ENCODE measurements at regions not wholly inside any gene's neighbourhood (a gene's known extent, or its start where the extent isn't known, plus 50 kb on each side); places are given as distances from the start of the nearest gene placed in this dataset.
"Not testable (repeated sequence)": the region's sequence is repeated elsewhere in the genome, so short reads cannot be mapped to it uniquely, and the experiment has no call there.

DNA sequence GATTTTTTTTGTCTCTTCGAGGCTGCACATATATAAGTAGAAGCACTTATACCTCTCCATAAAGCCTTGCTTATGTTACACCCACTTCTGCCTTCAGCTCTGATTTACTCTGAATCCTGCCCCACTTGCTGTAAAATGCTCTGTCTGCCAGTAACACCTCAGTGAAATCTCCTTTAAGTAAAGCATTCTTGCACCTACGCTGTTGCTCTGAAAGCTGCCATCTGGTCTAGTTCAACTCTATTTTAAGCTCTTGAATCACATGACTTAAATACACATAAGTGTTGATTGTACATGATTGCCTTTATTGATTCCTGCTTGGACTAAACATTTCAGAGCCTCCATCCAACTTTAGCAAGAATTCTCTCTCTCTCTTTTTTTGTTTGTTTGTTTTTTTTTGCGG lies 609.0 kb upstream of the CELF4 start:
- DNase-seq (ENCODE audit: low spot score), result no peak

DNA sequence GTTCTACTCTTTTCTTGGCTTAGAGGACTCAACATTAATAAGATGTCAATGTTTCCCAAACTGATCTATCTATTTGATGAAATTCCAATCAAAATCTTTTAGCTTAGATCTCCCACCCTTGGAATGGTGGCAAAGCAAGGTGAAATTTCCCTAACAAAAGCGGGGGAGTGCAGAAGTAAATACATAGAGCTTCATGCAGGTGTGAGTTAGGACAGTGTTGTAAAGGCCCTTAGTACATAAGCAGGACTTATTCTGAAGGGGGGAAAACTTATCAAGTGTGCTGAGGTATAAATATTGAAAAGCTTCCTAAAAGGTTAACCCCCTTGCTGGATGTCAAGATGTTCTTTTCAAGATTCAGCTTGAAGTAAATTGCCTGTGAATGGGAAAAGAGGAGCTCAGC lies 608.6 kb upstream of the CELF4 start:
- no peak for DNase-seq (ENCODE audit: low spot score)

DNA sequence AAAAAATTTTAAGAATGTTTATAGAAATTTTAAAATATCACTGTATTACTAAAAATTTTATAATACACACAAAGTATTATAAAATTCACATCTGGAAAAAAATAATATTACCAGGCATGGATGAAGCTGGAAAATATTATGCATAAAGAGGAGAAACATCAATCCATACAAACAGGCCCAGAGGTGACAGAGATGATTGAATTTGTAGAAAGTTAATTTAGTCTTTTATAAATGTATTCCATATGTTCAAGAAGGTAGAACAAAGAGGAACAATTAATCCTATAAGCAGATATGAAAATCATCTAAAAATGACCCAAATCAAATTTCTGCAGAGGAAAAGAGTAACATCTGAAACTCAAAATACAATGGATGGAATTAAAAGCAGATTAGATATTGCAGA lies 605.2 kb upstream of the CELF4 start:
- no peak for DNase-seq (ENCODE audit: low spot score)

DNA sequence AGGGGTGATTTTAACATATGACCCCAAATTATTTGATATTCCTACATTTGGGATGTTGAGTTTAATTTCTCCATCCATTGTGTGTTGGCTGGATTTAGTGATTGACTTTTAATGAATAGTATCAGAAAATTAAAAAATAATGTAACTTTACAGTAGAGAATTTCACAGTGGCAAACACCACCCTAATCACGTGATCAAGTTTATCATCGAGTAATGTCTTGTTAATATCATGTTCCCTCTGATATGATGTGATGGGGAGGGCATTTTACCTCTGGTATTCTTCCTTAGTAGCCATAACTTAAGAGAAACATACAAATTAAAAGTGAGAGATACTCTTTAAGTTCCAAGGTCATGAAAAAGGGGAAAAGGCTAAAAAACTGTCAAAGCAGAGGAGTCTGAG lies 602.0 kb upstream of the CELF4 start:
- no peak for DNase-seq (ENCODE audit: low spot score)

DNA sequence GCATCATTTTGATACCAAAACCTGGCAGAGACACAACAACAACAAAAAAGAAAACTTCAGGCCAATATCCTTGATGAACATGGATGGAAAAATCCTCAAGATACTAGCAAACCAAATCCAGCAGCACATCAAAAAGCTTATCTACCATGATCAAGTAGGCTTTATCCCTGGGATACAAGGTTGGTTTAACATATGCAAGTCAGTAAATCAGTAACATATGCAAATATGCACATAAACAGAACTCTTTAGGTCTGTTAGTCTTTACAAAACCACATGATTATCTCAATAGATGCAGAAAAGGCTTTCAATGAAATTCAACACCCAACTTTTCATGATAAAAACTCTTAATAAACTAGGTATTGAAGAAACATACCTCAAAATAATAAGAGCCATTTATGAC lies 587.5 kb upstream of the CELF4 start:
- DNase-seq (ENCODE audit: low spot score), result not testable (repeated sequence)

DNA sequence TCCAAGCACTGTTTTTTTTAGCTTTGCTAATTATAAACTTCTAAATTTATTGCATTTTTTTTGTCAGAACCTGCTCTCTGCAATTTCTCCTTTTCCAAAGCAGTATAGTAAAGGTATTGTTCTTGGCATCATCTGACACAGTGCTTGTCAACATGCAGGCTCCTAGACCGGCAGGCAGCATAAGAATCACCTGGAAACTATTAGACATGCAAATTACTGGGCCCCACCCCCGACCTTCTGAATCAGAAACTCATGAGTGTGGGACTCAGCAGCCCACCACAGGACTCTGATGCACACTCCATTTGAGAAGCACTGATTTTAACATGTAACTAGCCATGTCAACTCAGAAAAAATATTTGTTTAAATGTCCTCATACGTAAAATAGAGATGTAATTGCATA lies 551.1 kb upstream of the CELF4 start:
- no peak for DNase-seq (ENCODE audit: low spot score)

DNA sequence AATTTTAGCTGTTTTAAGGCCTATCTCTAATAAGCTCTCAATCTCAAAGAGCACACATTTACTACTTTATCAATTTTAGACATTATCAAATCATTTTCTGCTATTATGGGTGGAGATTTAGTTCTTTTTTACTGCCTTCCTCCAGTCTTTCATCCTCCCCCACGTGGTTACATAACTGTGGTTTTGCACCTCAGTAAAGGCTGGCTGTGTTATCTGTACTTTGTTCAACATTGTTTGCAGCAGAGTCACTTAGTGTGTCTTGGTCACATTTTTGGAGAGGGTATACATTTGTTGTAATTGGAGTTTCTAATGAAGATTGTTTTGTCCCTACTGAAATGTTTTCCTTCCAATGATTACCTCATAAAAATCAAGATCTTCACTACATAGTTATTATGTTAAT lies 549.6 kb upstream of the CELF4 start:
- no peak for DNase-seq (ENCODE audit: low spot score)

DNA sequence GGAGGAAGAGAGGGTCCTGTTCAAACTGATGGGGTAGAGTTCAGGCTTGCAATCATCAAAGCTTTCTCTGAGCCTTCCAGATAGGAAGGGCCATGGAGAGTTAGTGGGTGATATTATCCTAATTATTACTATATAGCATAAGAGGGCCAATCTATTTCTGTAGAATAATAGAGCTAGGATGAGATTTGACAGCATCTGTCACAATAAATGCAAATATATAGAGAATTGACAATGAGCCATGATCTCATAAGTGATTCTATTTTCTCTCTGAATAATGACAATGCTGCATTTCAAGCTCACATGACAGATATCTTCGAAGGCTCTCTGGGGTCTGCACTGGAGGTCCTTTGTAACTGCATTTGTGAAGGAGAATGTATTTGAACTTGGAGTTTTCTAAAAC lies 521.9 kb upstream of the CELF4 start:
- no peak for DNase-seq (ENCODE audit: low spot score)

DNA sequence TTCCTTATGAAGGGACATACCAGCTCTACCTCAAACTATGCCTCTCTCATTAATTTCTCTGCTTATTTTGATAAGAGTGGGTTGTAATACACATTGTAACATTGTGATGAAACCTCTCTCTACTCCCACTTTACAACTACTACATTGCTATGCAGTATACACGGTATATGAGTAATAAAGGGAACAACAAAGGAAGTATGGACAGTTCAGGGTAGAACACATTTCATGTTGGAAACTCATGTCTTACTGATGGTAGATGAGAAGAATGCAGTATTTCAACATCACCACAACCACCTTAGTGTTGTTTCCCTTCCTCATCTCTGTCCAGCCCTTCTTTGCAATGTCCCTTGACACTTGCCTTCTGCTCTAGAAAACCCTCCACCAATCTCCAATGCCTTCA lies 515.9 kb upstream of the CELF4 start:
- DNase-seq (ENCODE audit: low spot score), result no peak

DNA sequence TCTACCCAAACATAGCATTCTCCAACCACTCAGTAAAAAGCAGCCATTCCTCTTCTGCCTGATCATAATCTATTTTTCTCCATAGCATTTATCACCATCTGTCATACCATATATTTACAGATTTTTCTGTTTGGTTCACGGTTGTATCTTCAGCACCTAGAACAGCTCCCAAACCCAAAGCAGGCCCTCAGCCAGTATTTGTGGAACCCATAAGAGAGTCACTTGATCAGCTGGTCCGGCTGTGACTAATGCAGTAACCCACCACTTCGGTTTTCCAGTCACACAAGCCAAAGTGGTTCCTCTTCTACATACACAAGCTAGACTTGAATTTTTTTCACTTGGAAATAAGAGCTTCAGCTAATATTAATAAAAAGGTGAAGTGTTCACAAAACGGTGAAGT lies 511.6 kb upstream of the CELF4 start:
- peak; percentile 5 for DNase-seq (ENCODE audit: low spot score)

DNA sequence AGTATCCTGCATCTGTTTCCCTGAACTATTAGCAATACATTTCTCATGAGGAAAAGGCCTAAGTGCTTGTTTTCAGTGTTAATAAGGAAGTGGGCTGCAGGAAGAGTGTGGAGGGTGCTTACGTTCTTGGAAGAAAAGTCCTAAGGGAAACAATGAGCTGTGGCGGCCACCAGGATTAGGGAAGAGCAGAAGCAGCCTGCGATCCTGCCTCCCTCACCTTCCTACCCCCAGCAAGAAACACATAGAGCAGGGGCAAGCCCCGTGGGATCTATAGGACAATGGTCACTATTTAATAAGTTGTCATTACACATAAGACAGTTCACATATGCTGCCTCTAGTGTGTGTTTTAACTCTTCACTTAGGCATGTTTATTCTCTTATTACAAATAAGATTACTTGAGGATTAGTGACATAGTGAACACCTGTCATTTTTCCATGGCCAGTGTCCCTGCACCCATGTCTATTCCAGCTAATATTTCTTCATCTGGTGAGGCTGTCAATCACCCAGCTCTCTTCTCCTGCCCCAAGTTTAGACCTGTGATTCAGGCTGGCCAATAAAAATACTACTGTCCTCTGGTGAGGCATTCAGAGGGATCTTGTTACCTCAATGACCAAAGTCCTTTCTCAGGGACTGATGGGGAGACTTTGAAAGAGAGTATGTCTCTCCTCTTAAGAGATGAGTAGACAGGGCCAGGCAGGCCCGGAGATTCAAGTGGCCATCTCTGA lies 510.9 kb upstream of the CELF4 start:
- no peak for DNase-seq (ENCODE audit: low spot score)

DNA sequence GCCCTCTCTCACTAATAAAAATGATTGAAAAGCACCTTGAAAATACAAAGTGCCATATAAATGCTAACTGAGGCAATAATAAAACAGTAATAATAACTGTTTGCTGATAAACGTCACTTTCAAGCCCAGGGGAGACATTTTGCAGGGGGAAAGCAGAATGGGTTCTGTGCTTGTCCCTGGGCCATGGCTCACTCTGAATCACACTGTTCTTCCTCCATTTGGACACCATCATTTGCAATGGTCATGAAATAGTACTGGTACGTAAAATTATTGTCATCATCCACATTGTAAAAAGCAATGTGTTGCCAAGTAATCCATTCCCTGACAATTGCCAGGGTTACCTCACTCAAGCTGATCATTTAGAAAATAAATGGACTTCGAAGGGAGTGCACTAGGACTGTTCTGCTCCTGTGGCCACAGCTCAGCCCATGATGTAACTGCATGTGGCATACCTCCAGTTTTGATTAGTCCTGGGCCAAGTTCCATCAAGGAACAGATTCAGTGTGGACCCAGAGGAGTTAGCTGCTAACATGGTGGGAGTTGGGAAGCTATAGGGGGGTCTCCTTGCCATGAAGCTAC lies 508.8 kb upstream of the CELF4 start:
- DNase-seq (ENCODE audit: low spot score), result no peak

DNA sequence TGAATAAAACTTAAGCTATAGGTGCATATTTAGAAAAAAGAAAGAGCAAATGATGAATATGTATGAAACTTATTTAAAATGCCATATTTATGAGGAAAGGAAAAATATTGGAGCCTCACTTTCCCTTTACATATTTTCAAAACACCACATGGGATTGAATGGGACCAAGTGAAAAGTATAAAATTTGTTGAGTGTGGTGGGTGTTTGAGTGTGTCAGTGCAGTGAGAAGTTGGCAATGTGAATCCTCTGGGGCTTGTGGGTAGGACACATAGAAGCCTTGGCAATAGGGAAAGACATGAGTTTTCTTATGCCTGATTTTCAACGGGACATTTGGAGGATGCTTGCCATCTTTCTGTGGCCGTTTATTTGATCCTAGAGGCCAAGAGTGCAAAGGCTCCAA lies 502.2 kb upstream of the CELF4 start:
- no peak for DNase-seq (ENCODE audit: low spot score)

DNA sequence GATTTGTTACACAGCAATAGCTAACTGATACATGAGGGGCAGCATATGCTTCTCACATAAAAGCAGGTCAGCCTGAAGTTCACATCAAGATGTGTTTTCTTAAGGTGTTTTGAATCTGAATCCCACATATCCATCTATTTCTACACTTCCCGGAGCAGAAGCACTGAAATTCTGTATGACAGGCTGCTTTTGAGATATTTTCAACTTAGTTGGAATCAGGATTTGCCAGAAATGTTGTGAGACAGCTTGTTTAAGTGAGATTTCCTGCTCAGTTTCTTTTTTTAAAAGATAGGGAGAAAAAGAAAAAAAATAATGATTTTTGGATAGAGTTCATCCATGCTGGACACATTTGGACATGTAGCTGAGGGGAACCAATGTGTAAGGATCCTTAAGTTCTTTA lies 501.5 kb upstream of the CELF4 start:
- no peak for DNase-seq (ENCODE audit: low spot score)

DNA sequence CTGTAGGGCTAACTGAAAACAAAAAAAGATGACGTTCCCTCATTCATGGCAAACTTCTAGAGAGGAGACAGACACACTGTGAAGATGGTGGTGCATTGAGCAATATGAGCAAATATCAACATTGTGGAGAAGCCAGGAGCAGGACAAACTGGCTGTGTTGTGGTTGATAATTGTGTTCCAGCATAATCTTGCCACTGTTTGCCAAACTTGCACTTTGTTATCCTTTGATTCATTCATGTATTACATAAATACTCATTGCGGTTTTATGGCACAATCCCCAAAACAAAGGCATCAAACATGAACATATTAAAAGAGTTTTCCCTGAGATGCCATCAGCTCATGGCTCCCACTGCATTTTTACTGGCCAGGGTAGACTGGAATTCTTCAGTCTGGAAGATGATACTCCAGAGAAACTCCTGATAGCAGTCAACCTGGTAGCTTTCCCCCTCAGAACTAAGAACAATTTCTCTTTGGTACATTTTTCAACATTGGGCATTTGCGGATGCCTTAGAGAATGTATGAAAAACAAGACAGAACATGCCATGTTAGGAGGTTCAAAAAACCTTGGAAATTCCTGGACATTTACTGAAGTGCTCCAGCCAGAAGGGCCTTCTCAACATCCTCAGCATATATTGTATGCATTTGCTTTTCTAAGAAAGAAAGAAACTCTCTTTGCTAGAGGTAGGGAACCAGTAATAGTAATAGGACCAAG lies 487.4 kb upstream of the CELF4 start:
- DNase-seq (ENCODE audit: low spot score), result no peak

DNA sequence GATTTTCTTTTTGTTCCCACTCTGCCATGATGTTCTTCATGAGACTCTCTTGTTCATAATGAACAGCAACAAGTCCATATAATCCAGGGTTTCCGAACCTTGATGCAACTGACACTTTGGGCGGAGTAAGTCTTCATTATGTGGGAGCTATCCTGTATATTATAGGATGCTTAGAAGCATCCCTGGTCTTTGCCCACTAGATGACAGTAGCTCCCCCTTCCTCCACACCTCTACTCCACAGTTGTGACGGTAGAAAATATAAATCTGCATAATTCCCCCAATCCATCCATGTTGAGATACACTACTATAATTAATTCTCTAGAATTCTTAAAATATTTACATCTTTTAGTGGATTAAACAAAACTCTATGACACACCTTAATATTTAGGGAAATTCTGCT lies 482.2 kb upstream of the CELF4 start:
- DNase-seq (ENCODE audit: low spot score), result no peak

DNA sequence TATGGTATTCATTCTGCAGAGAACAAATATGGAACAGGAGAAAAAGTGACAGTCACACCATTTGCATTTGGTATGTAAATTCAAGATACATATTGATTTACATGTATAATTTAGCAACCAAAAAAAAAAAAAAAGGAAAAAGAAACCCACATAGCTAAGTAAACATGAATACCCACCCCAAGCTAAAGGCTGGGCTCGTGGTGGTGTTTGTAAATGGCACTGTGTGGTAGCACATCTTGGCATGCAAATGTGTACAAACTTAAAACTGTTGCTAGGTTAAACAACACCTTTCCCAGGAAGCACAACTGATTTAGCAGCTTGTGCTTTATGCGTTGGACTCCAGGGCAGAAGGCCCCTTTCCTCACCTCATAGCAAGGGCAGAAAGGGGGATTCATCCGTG lies 481.1 kb upstream of the CELF4 start:
- DNase-seq (ENCODE audit: low spot score), result no peak

DNA sequence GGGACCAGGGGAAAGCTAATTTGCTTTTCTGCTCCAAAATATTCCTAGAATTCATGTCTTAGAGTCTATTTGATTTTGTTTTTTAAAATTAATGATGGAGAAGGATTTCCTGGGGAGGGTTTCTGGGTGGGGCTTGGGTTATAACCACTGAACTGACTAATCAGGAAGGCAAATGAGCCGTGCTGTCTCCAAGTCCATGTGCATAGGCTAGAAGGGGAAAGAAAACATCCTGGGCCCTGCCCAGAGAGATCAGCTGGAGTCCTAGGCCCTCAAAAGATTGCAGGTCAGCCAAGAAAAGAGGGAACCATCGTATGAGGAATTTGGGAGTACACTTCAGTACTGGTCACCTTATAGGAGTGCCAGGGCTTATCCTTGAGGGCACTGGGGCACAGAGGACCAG lies 480.2 kb upstream of the CELF4 start:
- DNase-seq (ENCODE audit: low spot score), result no peak

DNA sequence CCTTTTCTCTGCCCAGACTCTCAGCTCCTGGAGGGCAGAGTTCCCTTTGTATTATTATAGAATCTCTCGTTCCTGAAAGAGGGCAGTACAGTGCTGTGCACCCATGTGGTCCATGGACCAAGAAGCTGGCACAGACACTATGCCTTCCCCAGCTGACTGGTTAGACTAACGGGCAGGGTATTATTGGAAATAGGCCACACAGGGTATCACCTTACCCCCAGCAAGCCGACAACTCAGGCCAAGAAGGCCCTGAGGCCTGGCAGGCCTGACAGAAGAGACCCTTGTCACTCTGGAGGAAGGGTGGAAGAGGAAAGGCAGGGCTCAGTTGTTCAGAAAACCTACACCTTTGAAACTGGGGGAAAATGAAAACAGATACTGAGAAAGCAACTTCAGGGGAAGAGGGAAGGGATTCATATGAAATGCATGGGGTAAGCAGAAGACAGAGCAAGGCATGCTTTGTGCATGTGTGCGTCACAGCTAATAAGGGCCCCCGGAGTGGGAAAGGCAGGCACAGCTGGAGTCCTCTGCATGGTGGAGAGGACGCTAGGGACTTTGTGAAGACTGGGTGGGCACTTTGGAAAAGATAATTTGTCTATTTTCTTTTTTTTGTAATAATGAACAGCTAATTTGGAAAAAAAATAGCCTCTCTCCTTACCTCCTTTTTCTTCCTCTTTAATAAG lies 476.8 kb upstream of the CELF4 start:
- DNase-seq (ENCODE audit: low spot score), result no peak

DNA sequence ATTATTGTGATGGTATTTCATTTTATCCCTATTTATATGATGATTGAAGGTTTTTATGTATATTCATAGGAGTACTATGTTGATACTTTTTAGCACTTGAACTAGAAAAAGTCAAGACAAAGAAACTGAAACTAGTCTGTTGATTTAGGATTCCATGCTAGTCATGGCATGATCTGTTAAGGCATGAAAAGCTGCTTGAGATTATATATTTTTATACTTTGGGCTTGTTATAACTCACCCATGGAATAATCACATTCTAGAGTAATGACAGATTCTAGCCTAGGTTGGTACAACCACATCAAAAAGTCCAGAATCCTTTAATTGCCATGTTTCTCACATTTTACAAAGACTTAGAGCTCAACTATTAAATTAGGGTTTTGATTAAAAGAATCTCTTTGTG lies 472.6 kb upstream of the CELF4 start:
- DNase-seq (ENCODE audit: low spot score), result no peak

DNA sequence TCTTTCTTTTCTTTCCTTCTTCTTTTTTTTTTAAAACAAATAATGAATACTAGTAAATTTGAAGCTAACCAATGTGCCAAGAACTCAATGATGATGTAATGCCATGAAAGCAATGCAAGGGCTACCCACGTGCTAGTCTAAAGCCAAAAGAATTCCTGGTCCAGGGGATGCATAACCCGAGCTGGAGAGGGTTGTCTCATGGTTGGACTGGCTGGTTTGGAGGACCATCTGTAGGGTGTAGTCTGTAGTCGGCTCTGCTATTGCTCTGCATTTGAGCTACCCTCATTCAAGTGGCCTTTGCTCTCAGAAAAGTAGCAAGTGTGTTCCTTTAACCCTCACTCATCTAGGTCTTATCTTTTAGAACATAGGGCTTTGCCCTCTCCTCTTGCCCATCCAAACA lies 469.6 kb upstream of the CELF4 start:
- no peak for DNase-seq (ENCODE audit: low spot score)

DNA sequence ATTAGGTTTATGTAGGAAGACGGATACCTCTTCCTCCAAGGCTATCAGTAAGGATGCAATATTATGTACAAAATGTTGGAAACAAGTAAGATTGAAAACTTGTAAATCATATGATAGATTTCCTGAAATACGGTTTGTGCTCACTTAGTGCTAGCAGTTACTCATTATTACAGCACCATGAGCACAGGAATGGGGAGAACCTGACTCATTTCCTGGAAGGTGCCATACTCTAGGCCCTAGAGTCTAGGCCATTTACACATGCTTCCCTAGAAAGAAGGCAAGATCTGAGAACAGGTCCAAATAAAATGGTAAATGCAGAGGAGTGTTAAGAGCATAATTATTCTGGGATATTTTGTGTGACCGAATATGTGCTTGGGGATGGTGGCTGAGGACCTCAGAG lies 467.7 kb upstream of the CELF4 start:
- no peak for DNase-seq (ENCODE audit: low spot score)

DNA sequence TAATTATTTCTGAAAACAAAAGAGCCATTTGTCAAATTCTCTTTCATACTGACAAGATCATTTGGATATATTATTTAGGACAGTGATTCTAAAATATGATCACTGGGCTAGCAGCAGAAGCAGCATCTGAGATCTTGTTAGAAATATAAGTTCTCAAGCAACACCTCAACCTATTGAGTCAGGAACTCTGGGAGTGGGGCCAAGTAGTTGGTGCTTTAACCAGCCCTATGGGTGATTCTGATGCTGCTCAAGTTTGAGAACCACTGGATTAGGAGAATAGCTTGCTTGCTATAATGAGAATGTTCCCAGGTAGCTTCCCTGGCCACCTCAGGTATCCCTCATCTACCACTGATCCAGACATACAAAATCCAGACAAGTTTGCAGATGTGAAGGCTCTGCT lies 466.9 kb upstream of the CELF4 start:
- DNase-seq (ENCODE audit: low spot score), result no peak

All from H4 (cell line).